ENCODE measurements at regions not wholly inside any gene's neighbourhood (a gene's known extent, or its start where the extent isn't known, plus 50 kb on each side); places are given as distances from the start of the nearest gene placed in this dataset.

DNA sequence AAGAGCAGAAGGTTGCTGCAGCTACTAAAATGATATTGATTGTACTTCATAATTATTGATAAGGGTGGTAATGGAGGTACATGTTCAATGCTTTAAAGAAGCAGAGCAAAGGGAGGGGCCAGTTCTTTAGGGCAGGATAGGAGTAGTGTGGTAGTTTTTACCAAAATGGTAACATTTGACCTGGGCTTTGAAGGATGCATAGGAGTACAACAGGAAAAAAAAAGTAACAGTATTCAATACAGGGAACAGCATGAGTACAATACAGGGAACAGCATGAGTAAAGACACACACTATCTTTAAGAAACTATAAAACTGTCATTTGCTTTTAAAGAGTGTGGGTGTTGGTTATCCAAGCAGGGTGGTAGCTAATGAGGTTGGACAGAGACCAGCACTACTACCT, 215.0 kb upstream of the CRY1 start:
- in situ Hi-C loops (cut with MboI), result no loop called here
- no peak for FAIRE-seq
- TF ChIP-seq CBX8 (IDR thresholded peaks at IDR 0.05; ENCODE audit: borderline replicate concordance, extremely low read depth, low read depth, low read length, poor library complexity, severe bottlenecking) (no peak), SNRNP70 (optimal IDR thresholded peaks at IDR 0.05; ENCODE audit: low read depth, low read length) (no peak), RFX7 (CRISPR knock-in tag; IDR thresholded peaks at IDR 0.05) (no peak), RBM34 (IDR thresholded peaks at IDR 0.05; ENCODE audit: borderline replicate concordance, insufficient read depth, low read length) (no peak), DACH1 (IDR thresholded peaks at IDR 0.05; ENCODE audit: partially characterized antibody) (no peak), ZBED1 (IDR thresholded peaks at IDR 0.05) (no peak), CHD4 (IDR thresholded peaks at IDR 0.05; ENCODE audit: insufficient read depth, insufficient replicate concordance, low read depth, low read length, poor library complexity, severe bottlenecking) (no peak), SIX5 (IDR thresholded peaks at IDR 0.05; ENCODE audit: borderline replicate concordance in 1 of 2, insufficient read depth in 1 of 2, low read depth in 1 of 2, low read length in 2 of 2) (no peak), PRPF4 (IDR thresholded peaks at IDR 0.05; ENCODE audit: insufficient read depth, low read depth, low read length, poor library complexity, severe bottlenecking) (no peak), ZNF311 (CRISPR knock-in tag; IDR thresholded peaks at IDR 0.05) (no peak)
- TF ChIP-seq, protein P1, sequence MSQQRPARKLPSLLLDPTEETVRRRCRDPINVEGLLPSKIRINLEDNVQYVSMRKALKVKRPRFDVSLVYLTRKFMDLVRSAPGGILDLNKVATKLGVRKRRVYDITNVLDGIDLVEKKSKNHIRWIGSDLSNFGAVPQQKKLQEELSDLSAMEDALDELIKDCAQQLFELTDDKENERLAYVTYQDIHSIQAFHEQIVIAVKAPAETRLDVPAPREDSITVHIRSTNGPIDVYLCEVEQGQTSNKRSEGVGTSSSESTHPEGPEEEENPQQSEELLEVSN (IDR thresholded peaks at IDR 0.05; ENCODE audit: borderline replicate concordance in 1 of 2, extremely low read depth in 1 of 2, insufficient read depth in 1 of 2, insufficient read length in 1 of 2, low read depth in 1 of 2, low read length in 1 of 2, poor library complexity in 1 of 2, severe bottlenecking in 1 of 2), result no peak
- TF ChIP-seq, protein P2, sequence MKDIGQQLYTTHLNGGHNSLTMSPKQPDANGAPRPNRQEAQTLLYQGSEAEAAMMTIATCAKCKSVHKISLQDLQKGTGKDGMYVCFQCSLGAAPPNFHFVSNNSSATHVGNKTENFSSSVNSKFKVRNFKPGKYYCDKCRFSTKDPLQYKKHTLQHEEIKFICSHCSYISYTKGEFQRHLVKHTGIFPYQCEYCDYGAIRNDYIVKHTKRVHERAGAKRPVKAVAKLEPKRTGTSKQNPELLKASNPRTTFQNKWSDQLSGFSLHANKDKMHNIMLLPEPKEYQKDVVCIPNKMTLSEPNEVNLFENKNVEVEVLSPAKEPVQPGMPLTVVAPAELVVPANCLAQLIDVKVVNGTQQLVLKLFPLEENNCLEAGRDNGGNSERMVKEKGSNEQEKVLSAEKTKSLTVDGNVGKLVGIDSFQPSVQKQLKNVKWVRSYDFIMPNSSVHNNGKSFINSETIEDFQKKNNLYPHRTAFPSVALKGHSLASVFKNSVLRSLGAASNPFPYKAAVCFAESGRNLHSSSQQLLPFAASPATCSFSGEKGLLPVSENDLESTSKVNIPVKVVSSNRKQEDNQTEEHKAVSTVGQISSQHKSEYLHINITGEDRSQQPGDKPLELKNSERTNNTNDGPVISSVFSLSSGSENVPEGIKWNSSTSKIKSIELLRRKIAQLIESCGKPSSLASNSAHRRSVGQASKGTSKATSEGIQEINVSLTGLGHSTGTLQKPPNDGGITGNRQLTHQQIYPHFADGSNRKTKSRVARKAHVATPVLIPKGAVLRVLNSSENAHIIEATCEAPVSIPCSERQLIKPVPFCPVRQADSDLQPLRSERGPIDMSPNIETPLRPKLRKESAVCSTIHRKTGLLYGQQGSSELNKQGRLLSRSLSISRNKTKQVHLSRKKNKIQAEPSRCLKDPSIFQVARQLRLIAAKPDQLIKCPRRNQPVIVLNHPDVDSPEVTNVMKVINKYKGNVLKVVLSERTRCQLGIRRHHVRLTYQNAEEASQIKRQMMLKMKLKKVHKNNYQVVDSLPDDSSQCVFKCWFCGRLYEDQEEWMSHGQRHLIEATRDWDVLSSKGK (CRISPR knock-in tag; IDR thresholded peaks at IDR 0.05), result no peak
- TF ChIP-seq, protein P3, sequence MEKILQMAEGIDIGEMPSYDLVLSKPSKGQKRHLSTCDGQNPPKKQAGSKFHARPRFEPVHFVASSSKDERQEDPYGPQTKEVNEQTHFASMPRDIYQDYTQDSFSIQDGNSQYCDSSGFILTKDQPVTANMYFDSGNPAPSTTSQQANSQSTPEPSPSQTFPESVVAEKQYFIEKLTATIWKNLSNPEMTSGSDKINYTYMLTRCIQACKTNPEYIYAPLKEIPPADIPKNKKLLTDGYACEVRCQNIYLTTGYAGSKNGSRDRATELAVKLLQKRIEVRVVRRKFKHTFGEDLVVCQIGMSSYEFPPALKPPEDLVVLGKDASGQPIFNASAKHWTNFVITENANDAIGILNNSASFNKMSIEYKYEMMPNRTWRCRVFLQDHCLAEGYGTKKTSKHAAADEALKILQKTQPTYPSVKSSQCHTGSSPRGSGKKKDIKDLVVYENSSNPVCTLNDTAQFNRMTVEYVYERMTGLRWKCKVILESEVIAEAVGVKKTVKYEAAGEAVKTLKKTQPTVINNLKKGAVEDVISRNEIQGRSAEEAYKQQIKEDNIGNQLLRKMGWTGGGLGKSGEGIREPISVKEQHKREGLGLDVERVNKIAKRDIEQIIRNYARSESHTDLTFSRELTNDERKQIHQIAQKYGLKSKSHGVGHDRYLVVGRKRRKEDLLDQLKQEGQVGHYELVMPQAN (IDR thresholded peaks at IDR 0.05; ENCODE audit: borderline replicate concordance), result no peak

More for the DNA sequence above, 215.0 kb upstream of the CRY1 start:
- H3K4me1 ChIP-seq (replicated peaks in 1 of 2; ENCODE audit: control insufficient read depth in 2 of 2, insufficient read depth in 2 of 2, low read length in 2 of 2), result no peaks in the 10 kb centered on the region
- H3K4me3 ChIP-seq, result no peak overlapping the region
- no peaks in the 10 kb centered on the region for H3K36me3 ChIP-seq (ENCODE audit: control insufficient read depth, insufficient read depth, low read length)
- ATAC-seq (no peak), DNase-seq (ENCODE audit: extremely low read depth in 1 of 4, low spot score in 3 of 4) (no peak)
- H3K9me3 ChIP-seq (replicated peaks; ENCODE audit: control insufficient read depth, insufficient read depth, low read depth, low read length), result no peaks in the 10 kb centered on the region
- intact Hi-C loops (cut with micrococcal nuclease), result no loop called here
- H3K4me2 ChIP-seq (ENCODE audit: insufficient read depth, low read length), result no peak overlapping the region
- no TSS peak for BruUV-seq (replicated peaks)
- no peak overlapping the region for H3K27ac ChIP-seq (ENCODE audit: extremely low read depth, low read depth, low read length)
- H3K27me3 ChIP-seq (ENCODE audit: control insufficient read depth in 2 of 2, insufficient read depth in 2 of 2, low read length in 2 of 2), result peaks cover 8 to 16% of the 10 kb centered on the region in 2 experiments; a peak in 3 of 5 replicates
- H3K9ac ChIP-seq (ENCODE audit: insufficient read depth in 1 of 2, low read depth in 2 of 2, low read length in 2 of 2), result no peak overlapping the region
- H2AFZ ChIP-seq (ENCODE audit: low read depth, low read length), result no peak overlapping the region
- H3K79me2 ChIP-seq (ENCODE audit: control insufficient read depth, insufficient read depth, low read length), result no peaks in the 10 kb centered on the region
- H3K9me1 ChIP-seq (ENCODE audit: control insufficient read depth, insufficient read depth, low read length), result no peaks in the 10 kb centered on the region
- no peaks in the 10 kb centered on the region for H4K20me1 ChIP-seq (replicated peaks; ENCODE audit: control insufficient read depth, insufficient read depth, low read length)
- CTCF ChIA-PET (ENCODE audit: low intra/inter-chr PET ratio), result no interaction called here
- POLR2A ChIA-PET, result interaction anchor here (1.1 kb wide), 1 partner anchor 22 kb away, joined by 3 read pairs; no protein-coding TSS in a partner anchor
